ENCODE measurements at regions not wholly inside any gene's neighbourhood (a gene's known extent, or its start where the extent isn't known, plus 50 kb on each side); places are given as distances from the start of the nearest gene placed in this dataset.

GRCh38 chr5:133851521-133851920 lies 116.9 kb downstream of the C5orf15 start:
- Histone ChIP-seq H3K9ac (ENCODE audit: low read depth, low read length) (no peak overlapping the region), H3K4me2 (ENCODE audit: low read length) (no peak overlapping the region), H3K36me3 (ENCODE audit: insufficient read depth, low read length) (no peaks in the 10 kb centered on the region), H3K4me1 (ENCODE audit: control insufficient read depth, insufficient read depth, low read length) (no peaks in the 10 kb centered on the region), H3K4me3 (ENCODE audit: low read length) (no peak overlapping the region), H3K9me3 (replicated peaks; ENCODE audit: low read length) (no peaks in the 10 kb centered on the region), H3K27me3 (ENCODE audit: control insufficient read depth, insufficient read depth, low read length) (peaks cover 34% of the 10 kb centered on the region)

- H3K36me3 ChIP-seq (ENCODE audit: insufficient read depth, low read length): no peaks in the 10 kb centered on the region
- no peaks in the 10 kb centered on the region for H3K9me3 ChIP-seq (replicated peaks; ENCODE audit: low read length)
- H3K4me3 ChIP-seq (ENCODE audit: low read length): no peak overlapping the region
- H3K4me1 ChIP-seq (ENCODE audit: control insufficient read depth, insufficient read depth, low read length): no peaks in the 10 kb centered on the region
- no peak overlapping the region for H3K4me2 ChIP-seq (ENCODE audit: low read length)
- peaks cover 27% of the 10 kb centered on the region for H3K27me3 ChIP-seq (ENCODE audit: control insufficient read depth, insufficient read depth, low read length)
- no peak overlapping the region for H3K9ac ChIP-seq (ENCODE audit: low read depth, low read length)
Measured at GRCh38 chr5:133850811-133851210, 117.6 kb downstream of the C5orf15 start.

GRCh38 chr5:133849116-133849515 lies 119.3 kb downstream of the C5orf15 start:
- peaks cover 17% of the 10 kb centered on the region for H3K27me3 ChIP-seq (ENCODE audit: control insufficient read depth, insufficient read depth, low read length)
- no peak overlapping the region for H3K4me2 ChIP-seq (ENCODE audit: low read length)
- H3K4me1 ChIP-seq (ENCODE audit: control insufficient read depth, insufficient read depth, low read length): no peaks in the 10 kb centered on the region
- no peak overlapping the region for H3K4me3 ChIP-seq (ENCODE audit: low read length)
- H3K9ac ChIP-seq (ENCODE audit: low read depth, low read length): no peak overlapping the region
- no peaks in the 10 kb centered on the region for H3K36me3 ChIP-seq (ENCODE audit: insufficient read depth, low read length)
- no peaks in the 10 kb centered on the region for H3K9me3 ChIP-seq (replicated peaks; ENCODE audit: low read length)

- no peaks in the 10 kb centered on the region for H3K4me1 ChIP-seq (ENCODE audit: control insufficient read depth, insufficient read depth, low read length)
- H3K4me2 ChIP-seq (ENCODE audit: low read length): no peak overlapping the region
- no peak overlapping the region for H3K9ac ChIP-seq (ENCODE audit: low read depth, low read length)
- peaks cover 17% of the 10 kb centered on the region for H3K27me3 ChIP-seq (ENCODE audit: control insufficient read depth, insufficient read depth, low read length)
- no peaks in the 10 kb centered on the region for H3K36me3 ChIP-seq (ENCODE audit: insufficient read depth, low read length)
- H3K4me3 ChIP-seq (ENCODE audit: low read length): no peak overlapping the region
- no peaks in the 10 kb centered on the region for H3K9me3 ChIP-seq (replicated peaks; ENCODE audit: low read length)
Measured at GRCh38 chr5:133848341-133848811, 120.0 kb downstream of the C5orf15 start.

GRCh38 chr5:133847886-133848285 lies 120.5 kb downstream of the C5orf15 start:
- Histone ChIP-seq H3K27me3 (ENCODE audit: control insufficient read depth, insufficient read depth, low read length) (peaks cover 17% of the 10 kb centered on the region), H3K9ac (ENCODE audit: low read depth, low read length) (no peak overlapping the region), H3K4me1 (ENCODE audit: control insufficient read depth, insufficient read depth, low read length) (no peaks in the 10 kb centered on the region), H3K9me3 (replicated peaks; ENCODE audit: low read length) (no peaks in the 10 kb centered on the region), H3K4me3 (ENCODE audit: low read length) (no peak overlapping the region), H3K4me2 (ENCODE audit: low read length) (no peak overlapping the region), H3K36me3 (ENCODE audit: insufficient read depth, low read length) (no peaks in the 10 kb centered on the region)

- Histone ChIP-seq H3K4me2 (ENCODE audit: low read length) (no peak overlapping the region), H3K9me3 (replicated peaks; ENCODE audit: low read length) (no peaks in the 10 kb centered on the region), H3K4me1 (ENCODE audit: control insufficient read depth, insufficient read depth, low read length) (no peaks in the 10 kb centered on the region), H3K36me3 (ENCODE audit: insufficient read depth, low read length) (no peaks in the 10 kb centered on the region), H3K27me3 (ENCODE audit: control insufficient read depth, insufficient read depth, low read length) (peaks cover 17% of the 10 kb centered on the region), H3K9ac (ENCODE audit: low read depth, low read length) (no peak overlapping the region), H3K4me3 (ENCODE audit: low read length) (no peak overlapping the region)
Measured at GRCh38 chr5:133847301-133847700, 121.1 kb downstream of the C5orf15 start.

- H3K36me3 ChIP-seq (ENCODE audit: insufficient read depth, low read length): no peaks in the 10 kb centered on the region
- H3K9ac ChIP-seq (ENCODE audit: low read depth, low read length): no peak overlapping the region
- H3K4me2 ChIP-seq (ENCODE audit: low read length): no peak overlapping the region
- no peak overlapping the region for H3K4me3 ChIP-seq (ENCODE audit: low read length)
- H3K4me1 ChIP-seq (ENCODE audit: control insufficient read depth, insufficient read depth, low read length): no peaks in the 10 kb centered on the region
- peaks cover 19% of the 10 kb centered on the region for H3K27me3 ChIP-seq (ENCODE audit: control insufficient read depth, insufficient read depth, low read length)
- no peaks in the 10 kb centered on the region for H3K9me3 ChIP-seq (replicated peaks; ENCODE audit: low read length)
Measured at GRCh38 chr5:133846478-133847226, 121.8 kb downstream of the C5orf15 start.

- Histone ChIP-seq H3K4me2 (ENCODE audit: low read length) (no peak overlapping the region), H3K27me3 (ENCODE audit: control insufficient read depth, insufficient read depth, low read length) (peaks cover 12% of the 10 kb centered on the region), H3K9ac (ENCODE audit: low read depth, low read length) (no peak overlapping the region), H3K4me1 (ENCODE audit: control insufficient read depth, insufficient read depth, low read length) (no peaks in the 10 kb centered on the region), H3K4me3 (ENCODE audit: low read length) (no peak overlapping the region), H3K36me3 (ENCODE audit: insufficient read depth, low read length) (no peaks in the 10 kb centered on the region), H3K9me3 (replicated peaks; ENCODE audit: low read length) (no peaks in the 10 kb centered on the region)
Measured at GRCh38 chr5:133845271-133845670, 123.2 kb downstream of the C5orf15 start.

GRCh38 chr5:133844836-133845235 lies 123.6 kb downstream of the C5orf15 start:
- Histone ChIP-seq H3K9ac (ENCODE audit: low read depth, low read length) (no peak overlapping the region), H3K4me2 (ENCODE audit: low read length) (no peak overlapping the region), H3K9me3 (replicated peaks; ENCODE audit: low read length) (no peaks in the 10 kb centered on the region), H3K4me1 (ENCODE audit: control insufficient read depth, insufficient read depth, low read length) (no peaks in the 10 kb centered on the region), H3K27me3 (ENCODE audit: control insufficient read depth, insufficient read depth, low read length) (peaks cover 13% of the 10 kb centered on the region), H3K4me3 (ENCODE audit: low read length) (no peak overlapping the region), H3K36me3 (ENCODE audit: insufficient read depth, low read length) (no peaks in the 10 kb centered on the region)

- no peaks in the 10 kb centered on the region for H3K9me3 ChIP-seq (replicated peaks; ENCODE audit: low read length)
- H3K9ac ChIP-seq (ENCODE audit: low read depth, low read length): no peak overlapping the region
- no peak overlapping the region for H3K4me2 ChIP-seq (ENCODE audit: low read length)
- no peak overlapping the region for H3K4me3 ChIP-seq (ENCODE audit: low read length)
- H3K36me3 ChIP-seq (ENCODE audit: insufficient read depth, low read length): no peaks in the 10 kb centered on the region
- H3K4me1 ChIP-seq (ENCODE audit: control insufficient read depth, insufficient read depth, low read length): no peaks in the 10 kb centered on the region
- peaks cover 16% of the 10 kb centered on the region for H3K27me3 ChIP-seq (ENCODE audit: control insufficient read depth, insufficient read depth, low read length)
Measured at GRCh38 chr5:133843911-133844310, 124.5 kb downstream of the C5orf15 start.

- peaks cover 19% of the 10 kb centered on the region for H3K27me3 ChIP-seq (ENCODE audit: control insufficient read depth, insufficient read depth, low read length)
- H3K4me3 ChIP-seq (ENCODE audit: low read length): no peak overlapping the region
- no peaks in the 10 kb centered on the region for H3K36me3 ChIP-seq (ENCODE audit: insufficient read depth, low read length)
- no peaks in the 10 kb centered on the region for H3K9me3 ChIP-seq (replicated peaks; ENCODE audit: low read length)
- H3K4me2 ChIP-seq (ENCODE audit: low read length): no peak overlapping the region
- no peak overlapping the region for H3K9ac ChIP-seq (ENCODE audit: low read depth, low read length)
- no peaks in the 10 kb centered on the region for H3K4me1 ChIP-seq (ENCODE audit: control insufficient read depth, insufficient read depth, low read length)
Measured at GRCh38 chr5:133842846-133843611, 125.4 kb downstream of the C5orf15 start.
